Smooth muscle cell (in vitro differentiated cells): ENCODE measurements at regions not wholly inside any gene's neighbourhood (a gene's known extent, or its start where the extent isn't known, plus 50 kb on each side); places are given as distances from the start of the nearest gene placed in this dataset.

ENCODE experiments used
- DNase-seq: peaks from one replicate; lab custom pipeline; 2025; ENCODE audit not compliant: unreplicated experiment; lab: John Stamatoyannopoulos, UW
- H2AFZ ChIP-seq: fragments of 200-600 bp; sonication (generic); 2 replicates; pipeline ENCODE4 v1.6.0; 2016; ENCODE audit warnings: antibody characterized with exemption, low read depth, mild to moderate bottlenecking
- H3F3A ChIP-seq: fragments of 200-600 bp; sonication (generic); 2 replicates; pipeline ENCODE4 v1.6.0; 2017; ENCODE audit warnings: antibody characterized with exemption, low read depth
- H3K27ac ChIP-seq: fragments of 200-600 bp; sonication (generic); 2 replicates; pipeline ENCODE4 v1.5.1; 2016; ENCODE audit warnings: low read depth, mild to moderate bottlenecking
- H3K27me3 ChIP-seq: fragments of 200-600 bp; sonication (generic); 2 replicates; pipeline ENCODE4 v1.6.1; 2016; ENCODE audit warnings: low read depth, mild to moderate bottlenecking
- H3K36me3 ChIP-seq: fragments of 200-600 bp; sonication (generic); 2 replicates; pipeline ENCODE4 v1.5.1; 2016; ENCODE audit warnings: low read depth
- H3K4me1 ChIP-seq: fragments of 200-600 bp; sonication (generic); 2 replicates; pipeline ENCODE4 v1.5.1; 2016; ENCODE audit warnings: low read depth
- H3K4me2 ChIP-seq: fragments of 200-600 bp; sonication (generic); 2 replicates; pipeline ENCODE4 v1.6.0; 2016; ENCODE audit warnings: mild to moderate bottlenecking
- H3K4me3 ChIP-seq: fragments of 200-600 bp; sonication (generic); 2 replicates; pipeline ENCODE4 v1.5.1; 2016; ENCODE audit warnings: mild to moderate bottlenecking
- H3K79me2 ChIP-seq: fragments of 200-600 bp; sonication (generic); 2 replicates; pipeline ENCODE4 v1.6.0; 2016; ENCODE audit warnings: low read depth, mild to moderate bottlenecking
- H3K9ac ChIP-seq: fragments of 200-600 bp; sonication (generic); 2 replicates; pipeline ENCODE4 v1.6.0; 2016; ENCODE audit warnings: low read depth
- H3K9me3 ChIP-seq: fragments of 200-600 bp; sonication (generic); replicated peaks from 2 replicates; pipeline ENCODE4 v1.5.1; 2016; ENCODE audit warnings: low read depth
- H4K20me1 ChIP-seq: fragments of 200-600 bp; sonication (generic); 2 replicates; pipeline ENCODE4 v1.6.0; 2016; ENCODE audit warnings: low read depth
- WGBS: methylation state at CpG from one replicate; pipeline ENCODE4 v1.1.7; 2016; ENCODE audit warnings: low lambda C conversion rate; 5-methylcytosine and 5-hydroxymethylcytosine counted together
- TF ChIP-seq, protein P1 (sequence below): fragments of 200-600 bp; sonication (generic); IDR thresholded peaks from 2 replicates; pipeline ENCODE4 v1.5.1; 2017; ENCODE audit warnings: borderline replicate concordance, mild to moderate bottlenecking, antibody characterized with exemption; ENCODE audit not compliant: insufficient read depth, poor library complexity, severe bottlenecking

- Histone ChIP-seq H3K4me2 (no peak overlapping the region), H3K27ac (no peak overlapping the region), H3F3A (no peaks in the 10 kb centered on the region), H3K36me3 (no peaks in the 10 kb centered on the region), H2AFZ (no peak overlapping the region), H3K9me3 (no peaks in the 10 kb centered on the region), H3K4me1 (no peaks in the 10 kb centered on the region), H3K79me2 (no peaks in the 10 kb centered on the region), H3K9ac (no peak overlapping the region), H3K27me3 (no peaks in the 10 kb centered on the region), H4K20me1 (no peaks in the 10 kb centered on the region), H3K4me3 (no peak overlapping the region)
- TF ChIP-seq, protein P1, sequence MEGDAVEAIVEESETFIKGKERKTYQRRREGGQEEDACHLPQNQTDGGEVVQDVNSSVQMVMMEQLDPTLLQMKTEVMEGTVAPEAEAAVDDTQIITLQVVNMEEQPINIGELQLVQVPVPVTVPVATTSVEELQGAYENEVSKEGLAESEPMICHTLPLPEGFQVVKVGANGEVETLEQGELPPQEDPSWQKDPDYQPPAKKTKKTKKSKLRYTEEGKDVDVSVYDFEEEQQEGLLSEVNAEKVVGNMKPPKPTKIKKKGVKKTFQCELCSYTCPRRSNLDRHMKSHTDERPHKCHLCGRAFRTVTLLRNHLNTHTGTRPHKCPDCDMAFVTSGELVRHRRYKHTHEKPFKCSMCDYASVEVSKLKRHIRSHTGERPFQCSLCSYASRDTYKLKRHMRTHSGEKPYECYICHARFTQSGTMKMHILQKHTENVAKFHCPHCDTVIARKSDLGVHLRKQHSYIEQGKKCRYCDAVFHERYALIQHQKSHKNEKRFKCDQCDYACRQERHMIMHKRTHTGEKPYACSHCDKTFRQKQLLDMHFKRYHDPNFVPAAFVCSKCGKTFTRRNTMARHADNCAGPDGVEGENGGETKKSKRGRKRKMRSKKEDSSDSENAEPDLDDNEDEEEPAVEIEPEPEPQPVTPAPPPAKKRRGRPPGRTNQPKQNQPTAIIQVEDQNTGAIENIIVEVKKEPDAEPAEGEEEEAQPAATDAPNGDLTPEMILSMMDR = no peak
- WGBS = 83% methylated on average over 2 of the region's 2 CpGs
- no peak for DNase-seq
Measured at GRCh38 chr1:163540727-163541126, 219.0 kb downstream of the NUF2 start.

DNA sequence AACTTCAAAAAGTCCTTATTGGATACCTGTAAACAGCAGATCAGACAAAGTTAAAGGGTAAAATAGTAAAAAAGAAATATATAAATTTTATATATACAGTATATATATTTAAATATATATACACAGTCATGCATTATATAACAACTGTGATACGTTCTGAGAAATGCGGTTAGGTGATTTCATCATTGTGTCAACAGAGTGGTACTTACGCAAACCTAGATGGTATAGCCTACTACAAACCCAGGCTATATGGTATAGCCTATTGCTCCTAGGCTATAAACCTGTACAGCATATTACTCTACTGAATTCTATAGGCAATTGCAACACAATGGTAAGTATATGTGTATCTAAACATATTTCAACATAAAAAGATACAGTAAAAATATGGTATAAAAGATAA lies 222.7 kb downstream of the NUF2 start:
- H3F3A ChIP-seq = no peaks in the 10 kb centered on the region
- H3K4me1 ChIP-seq = no peaks in the 10 kb centered on the region
- no peaks in the 10 kb centered on the region for H4K20me1 ChIP-seq
- no peak for DNase-seq
- H3K36me3 ChIP-seq = no peaks in the 10 kb centered on the region
- TF ChIP-seq, protein P1 = no peak
- no peak overlapping the region for H3K27ac ChIP-seq
- H3K9ac ChIP-seq = no peak overlapping the region
- no peaks in the 10 kb centered on the region for H3K9me3 ChIP-seq
- no peak overlapping the region for H2AFZ ChIP-seq
- no peak overlapping the region for H3K4me3 ChIP-seq
- no peak overlapping the region for H3K4me2 ChIP-seq
- 92% methylated on average over 3 of the region's 3 CpGs for WGBS
- H3K79me2 ChIP-seq = no peaks in the 10 kb centered on the region
- H3K27me3 ChIP-seq = no peaks in the 10 kb centered on the region

DNA sequence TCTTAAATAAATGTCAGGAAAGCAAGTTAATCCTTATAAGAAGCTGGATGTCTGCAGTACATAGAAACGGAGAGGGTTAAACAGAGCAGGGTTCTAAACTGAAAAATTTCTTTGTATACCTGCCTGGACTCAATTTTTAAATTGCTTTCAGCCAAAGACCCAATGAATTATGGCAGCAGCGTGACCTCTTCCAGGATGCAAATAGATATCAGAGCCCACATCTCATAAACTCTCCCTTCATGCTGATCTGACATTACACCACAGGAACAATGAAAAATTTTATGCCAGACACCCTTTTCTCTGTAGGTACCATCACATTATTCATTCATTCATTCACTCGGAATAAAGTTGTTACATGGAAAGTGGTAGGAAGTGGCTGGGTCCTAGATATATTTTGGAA lies 236.4 kb downstream of the NUF2 start:
- Histone ChIP-seq H2AFZ (no peak overlapping the region), H3K27me3 (no peaks in the 10 kb centered on the region), H3K79me2 (no peaks in the 10 kb centered on the region), H3K4me1 (no peaks in the 10 kb centered on the region), H3K9ac (no peak overlapping the region), H3K4me3 (no peak overlapping the region), H3K9me3 (no peaks in the 10 kb centered on the region), H4K20me1 (no peaks in the 10 kb centered on the region), H3K4me2 (no peak overlapping the region), H3K36me3 (no peaks in the 10 kb centered on the region), H3K27ac (no peak overlapping the region), H3F3A (no peaks in the 10 kb centered on the region)
- no peak for DNase-seq
- WGBS = 65% methylated on average over 3 of the region's 3 CpGs
- TF ChIP-seq, protein P1 = no peak

GRCh38 chr1:163561580-163562295 lies 240.0 kb downstream of the NUF2 start:
- no peak for DNase-seq
- no peak overlapping the region for H3K27ac ChIP-seq
- TF ChIP-seq, protein P1 = peak; percentile 37
- no peaks in the 10 kb centered on the region for H3K9me3 ChIP-seq
- no peak overlapping the region for H3K9ac ChIP-seq
- no peaks in the 10 kb centered on the region for H3K4me1 ChIP-seq
- no peak overlapping the region for H3K4me2 ChIP-seq
- WGBS = 45% methylated on average over 3 of the region's 3 CpGs
- H3K27me3 ChIP-seq = no peaks in the 10 kb centered on the region
- no peak overlapping the region for H3K4me3 ChIP-seq
- H3F3A ChIP-seq = no peaks in the 10 kb centered on the region
- no peak overlapping the region for H2AFZ ChIP-seq
- no peaks in the 10 kb centered on the region for H4K20me1 ChIP-seq
- H3K79me2 ChIP-seq = no peaks in the 10 kb centered on the region
- no peaks in the 10 kb centered on the region for H3K36me3 ChIP-seq
